GM12892 (cell line): ENCODE measurements at regions not wholly inside any gene's neighbourhood (a gene's known extent, or its start where the extent isn't known, plus 50 kb on each side); places are given as distances from the start of the nearest gene placed in this dataset.

ENCODE experiments used
- POLR2A ChIP-seq: IDR thresholded peaks from 2 replicates; pipeline ENCODE4 v1.6.1; 2011; ENCODE audit warnings: low read depth, low read length, control low read depth
- POLR2AphosphoS5 ChIP-seq: IDR thresholded peaks from 2 replicates; pipeline ENCODE4 v1.6.1; 2011; ENCODE audit warnings: low read depth, low read length, control low read depth

DNA sequence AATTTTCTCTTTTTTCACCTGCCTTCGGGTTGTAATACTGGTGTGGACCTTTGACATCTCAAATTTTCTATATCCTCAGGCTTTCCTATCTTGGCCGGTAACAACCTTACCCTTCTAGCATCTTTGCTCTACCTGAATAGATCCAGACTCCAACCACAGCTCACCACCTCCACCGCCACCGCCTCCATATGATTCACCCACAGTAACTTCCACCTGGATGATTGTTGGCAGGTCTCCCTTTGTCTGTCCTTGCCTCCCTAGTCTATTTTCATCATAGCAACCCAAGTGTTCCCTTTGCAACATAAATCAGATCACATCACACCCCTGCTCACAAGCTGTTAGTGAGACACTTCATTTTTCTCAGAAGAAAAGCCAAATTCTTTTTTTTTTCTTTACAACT is 525.8 kb upstream of the POU3F2 start:
- TF ChIP-seq POLR2A (no peak), POLR2AphosphoS5 (no peak)
